Hepatocyte (in vitro differentiated cells): ENCODE measurements at regions not wholly inside any gene's neighbourhood (a gene's known extent, or its start where the extent isn't known, plus 50 kb on each side); places are given as distances from the start of the nearest gene placed in this dataset.

Experiments used
- EZH2 ChIP-seq: fragments of 200-600 bp; sonication (generic); IDR thresholded peaks from 2 replicates; pipeline ENCODE4 v1.6.1; 2016; ENCODE audit warnings: antibody characterized with exemption, mild to moderate bottlenecking, borderline replicate concordance
- TF ChIP-seq, protein P1 (sequence below): fragments of 200-600 bp; sonication (generic); IDR thresholded peaks from 2 replicates; pipeline ENCODE4 v1.5.1; 2016; ENCODE audit warnings: antibody characterized with exemption, mild to moderate bottlenecking; ENCODE audit not compliant: poor library complexity

DNA sequence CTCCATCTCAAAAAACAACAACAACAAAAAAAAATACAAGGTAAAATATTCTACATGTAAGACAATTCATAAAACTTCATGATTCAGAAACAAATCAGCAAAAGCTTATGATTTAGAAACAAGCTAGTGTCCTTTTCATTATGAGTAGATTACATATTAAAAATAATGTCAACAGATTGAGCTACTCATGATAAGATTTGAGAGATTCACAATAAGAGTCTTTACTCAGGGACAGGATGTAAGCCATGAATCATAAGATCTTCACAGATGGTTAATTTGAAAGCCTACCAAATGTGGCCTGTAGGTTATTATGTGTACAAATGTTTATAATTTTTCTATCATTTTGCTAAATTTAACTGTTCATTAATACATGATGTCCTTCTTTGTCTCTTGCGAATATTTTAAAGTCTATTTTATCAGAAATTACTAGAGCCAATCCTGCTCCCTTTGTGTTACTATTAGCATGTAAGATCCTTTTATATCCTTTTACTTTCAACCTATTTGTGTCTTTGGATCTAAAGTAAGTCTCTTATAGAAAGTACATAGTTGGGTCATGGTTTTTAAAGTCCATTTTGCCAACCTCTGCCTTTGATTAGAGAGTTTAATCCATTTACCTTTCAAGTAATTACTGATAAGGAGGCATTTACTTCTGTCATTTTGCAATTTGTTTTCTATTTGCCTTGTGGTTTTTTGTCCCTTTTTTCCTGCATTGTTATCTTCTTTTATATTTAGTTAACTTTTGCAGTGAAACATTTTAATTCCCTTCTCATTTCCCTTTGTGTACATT lies 68.3 kb upstream of the RXFP2 start:
- TF ChIP-seq, protein P1, sequence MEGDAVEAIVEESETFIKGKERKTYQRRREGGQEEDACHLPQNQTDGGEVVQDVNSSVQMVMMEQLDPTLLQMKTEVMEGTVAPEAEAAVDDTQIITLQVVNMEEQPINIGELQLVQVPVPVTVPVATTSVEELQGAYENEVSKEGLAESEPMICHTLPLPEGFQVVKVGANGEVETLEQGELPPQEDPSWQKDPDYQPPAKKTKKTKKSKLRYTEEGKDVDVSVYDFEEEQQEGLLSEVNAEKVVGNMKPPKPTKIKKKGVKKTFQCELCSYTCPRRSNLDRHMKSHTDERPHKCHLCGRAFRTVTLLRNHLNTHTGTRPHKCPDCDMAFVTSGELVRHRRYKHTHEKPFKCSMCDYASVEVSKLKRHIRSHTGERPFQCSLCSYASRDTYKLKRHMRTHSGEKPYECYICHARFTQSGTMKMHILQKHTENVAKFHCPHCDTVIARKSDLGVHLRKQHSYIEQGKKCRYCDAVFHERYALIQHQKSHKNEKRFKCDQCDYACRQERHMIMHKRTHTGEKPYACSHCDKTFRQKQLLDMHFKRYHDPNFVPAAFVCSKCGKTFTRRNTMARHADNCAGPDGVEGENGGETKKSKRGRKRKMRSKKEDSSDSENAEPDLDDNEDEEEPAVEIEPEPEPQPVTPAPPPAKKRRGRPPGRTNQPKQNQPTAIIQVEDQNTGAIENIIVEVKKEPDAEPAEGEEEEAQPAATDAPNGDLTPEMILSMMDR, result no peak
- TF ChIP-seq EZH2, result no peak
